ENCODE measurements at regions not wholly inside any gene's neighbourhood (a gene's known extent, or its start where the extent isn't known, plus 50 kb on each side); places are given as distances from the start of the nearest gene placed in this dataset.
"Not testable (repeated sequence)": the region's sequence is repeated elsewhere in the genome, so short reads cannot be mapped to it uniquely, and the experiment has no call there.

DNA sequence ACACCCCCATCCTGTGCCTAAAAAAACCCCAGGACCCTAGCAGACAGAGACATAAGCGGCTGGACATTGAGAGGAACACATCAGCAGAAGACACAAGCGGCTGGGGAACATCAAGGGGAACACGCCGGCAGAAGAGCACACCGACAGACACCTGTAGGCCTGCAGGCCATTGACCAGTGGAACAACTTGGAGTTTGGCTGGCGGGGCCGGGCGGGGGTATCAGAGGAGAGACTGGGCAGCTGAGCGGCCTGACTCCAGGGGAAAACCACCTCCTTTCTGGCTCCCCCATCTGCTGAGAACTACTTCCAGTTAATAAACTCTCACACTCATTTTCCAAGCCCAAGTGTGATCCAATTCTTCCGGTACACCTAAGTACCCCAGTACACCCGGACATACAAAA, 264.7 kb upstream of the ISX start:
- H3K27me3 ChIP-seq (ENCODE audit: control insufficient read depth, insufficient read depth, low read length) = no peaks in the 10 kb centered on the region
- DNase-seq = no peak
- no peak overlapping the region for H3K4me3 ChIP-seq (ENCODE audit: insufficient read depth, low read depth, low read length)
- no peaks in the 10 kb centered on the region; the same call in 1 of the 2 replicates for H3K36me3 ChIP-seq (replicated peaks; ENCODE audit: control insufficient read depth, insufficient read depth, low read length)

DNA sequence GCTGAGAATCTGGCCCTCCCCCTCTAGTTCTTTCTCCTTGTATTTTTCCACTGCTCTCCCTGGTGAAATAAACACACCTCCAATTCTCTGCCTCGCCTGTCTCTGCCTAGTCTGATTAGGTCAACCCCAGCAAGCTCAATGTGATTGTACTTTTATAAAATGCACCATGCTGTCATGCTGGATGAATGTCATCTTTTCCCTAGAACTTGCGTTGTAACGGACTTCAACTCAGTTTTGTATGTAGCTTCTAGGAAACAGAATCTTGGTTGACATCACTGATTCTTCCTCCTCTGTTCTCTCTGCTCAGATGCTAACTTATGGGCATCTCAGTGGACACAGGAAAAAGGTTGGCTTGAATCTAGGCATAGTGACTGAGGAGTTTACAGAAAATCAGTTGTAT, 261.9 kb upstream of the ISX start:
- Histone ChIP-seq H3K36me3 (replicated peaks; ENCODE audit: control insufficient read depth, insufficient read depth, low read length) (no peaks in the 10 kb centered on the region), H3K4me3 (ENCODE audit: insufficient read depth, low read depth, low read length) (no peak overlapping the region), H3K27me3 (ENCODE audit: control insufficient read depth, insufficient read depth, low read length) (no peaks in the 10 kb centered on the region)
- DNase-seq = no peak

GRCh38 chr22:34804604-34805003, 261.4 kb upstream of the ISX start:
- Histone ChIP-seq H3K27me3 (ENCODE audit: control insufficient read depth, insufficient read depth, low read length) (no peaks in the 10 kb centered on the region), H3K4me3 (ENCODE audit: insufficient read depth, low read depth, low read length) (no peak overlapping the region), H3K36me3 (replicated peaks; ENCODE audit: control insufficient read depth, insufficient read depth, low read length) (no peaks in the 10 kb centered on the region)
- peak; percentile 54 for DNase-seq

GRCh38 chr22:34805771-34806170, 260.2 kb upstream of the ISX start:
- H3K27me3 ChIP-seq (ENCODE audit: control insufficient read depth, insufficient read depth, low read length) = no peaks in the 10 kb centered on the region
- H3K36me3 ChIP-seq (replicated peaks; ENCODE audit: control insufficient read depth, insufficient read depth, low read length) = no peaks in the 10 kb centered on the region
- H3K4me3 ChIP-seq (ENCODE audit: insufficient read depth, low read depth, low read length) = no peak overlapping the region
- DNase-seq = no peak

DNA sequence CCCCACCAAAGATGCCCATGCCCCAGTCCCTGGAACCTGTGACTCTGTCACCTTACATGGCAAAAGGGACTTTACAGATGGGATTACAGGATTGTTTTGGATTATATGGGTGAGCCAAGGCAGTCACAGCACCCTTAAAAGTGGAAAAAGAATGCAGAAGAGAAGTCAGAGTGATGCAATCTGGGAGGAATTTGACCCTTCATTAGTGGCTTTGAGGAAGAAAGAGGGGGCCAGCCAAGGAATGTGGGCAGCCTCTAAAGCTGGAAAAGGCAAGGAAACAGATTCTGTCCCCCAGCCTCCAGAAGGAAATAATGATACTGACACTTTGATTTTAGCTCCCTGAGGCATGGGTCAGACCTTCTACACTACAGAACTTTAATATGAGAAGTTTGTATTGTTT, 257.3 kb upstream of the ISX start:
- H3K27me3 ChIP-seq (ENCODE audit: control insufficient read depth, insufficient read depth, low read length) = no peaks in the 10 kb centered on the region

GRCh38 chr22:34812631-34813030, 253.3 kb upstream of the ISX start:
- H3K36me3 ChIP-seq (replicated peaks; ENCODE audit: control insufficient read depth, insufficient read depth, low read length) = no peaks in the 10 kb centered on the region
- DNase-seq = no peak
- H3K4me3 ChIP-seq (ENCODE audit: insufficient read depth, low read depth, low read length) = no peak overlapping the region
- H3K27me3 ChIP-seq (ENCODE audit: control insufficient read depth, insufficient read depth, low read length) = no peaks in the 10 kb centered on the region

More for the DNA sequence above, 257.3 kb upstream of the ISX start:
- Histone ChIP-seq H3K4me3 (ENCODE audit: insufficient read depth, low read depth, low read length) (no peak overlapping the region), H3K36me3 (replicated peaks; ENCODE audit: control insufficient read depth, insufficient read depth, low read length) (no peaks in the 10 kb centered on the region)
- DNase-seq = no peak

DNA sequence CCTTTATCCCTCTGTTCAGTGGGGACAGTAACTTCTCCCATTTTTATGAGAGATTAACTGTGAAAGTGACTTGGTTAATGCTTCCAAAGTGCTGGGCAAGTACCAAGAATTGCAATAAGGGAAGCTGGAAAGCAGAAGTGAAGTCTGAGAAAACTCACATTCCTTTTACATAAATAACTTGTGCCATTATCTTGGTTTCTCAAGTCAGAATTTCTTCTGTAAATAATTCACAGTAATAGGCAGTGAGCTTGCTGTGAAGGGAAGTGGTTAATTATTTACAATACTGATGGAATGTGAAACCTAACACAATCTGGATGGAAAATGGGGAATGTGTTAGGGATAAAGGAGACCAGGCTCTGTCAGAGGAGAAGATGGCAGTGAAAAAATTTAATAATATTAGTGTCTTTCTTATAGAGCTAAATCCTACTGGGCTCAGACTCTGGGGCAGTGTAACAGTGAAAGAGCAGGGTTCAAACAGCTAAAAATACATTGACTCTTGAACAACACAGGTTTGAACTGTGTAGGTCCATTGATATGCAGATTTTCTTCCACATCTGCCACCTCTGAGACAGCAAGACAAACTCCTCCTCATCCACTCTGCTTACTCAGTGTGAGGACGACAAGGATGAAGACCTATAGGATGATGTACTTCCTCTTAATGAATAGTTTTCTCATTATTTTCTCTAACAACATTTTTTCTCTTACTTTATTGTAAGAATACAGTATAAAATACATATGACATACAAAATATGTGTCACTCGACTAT, 251.5 kb upstream of the ISX start:
- no peak for DNase-seq
- H3K4me3 ChIP-seq (ENCODE audit: insufficient read depth, low read depth, low read length) = no peak overlapping the region
- H3K36me3 ChIP-seq (replicated peaks; ENCODE audit: control insufficient read depth, insufficient read depth, low read length) = no peaks in the 10 kb centered on the region
- H3K27me3 ChIP-seq (ENCODE audit: control insufficient read depth, insufficient read depth, low read length) = no peaks in the 10 kb centered on the region

DNA sequence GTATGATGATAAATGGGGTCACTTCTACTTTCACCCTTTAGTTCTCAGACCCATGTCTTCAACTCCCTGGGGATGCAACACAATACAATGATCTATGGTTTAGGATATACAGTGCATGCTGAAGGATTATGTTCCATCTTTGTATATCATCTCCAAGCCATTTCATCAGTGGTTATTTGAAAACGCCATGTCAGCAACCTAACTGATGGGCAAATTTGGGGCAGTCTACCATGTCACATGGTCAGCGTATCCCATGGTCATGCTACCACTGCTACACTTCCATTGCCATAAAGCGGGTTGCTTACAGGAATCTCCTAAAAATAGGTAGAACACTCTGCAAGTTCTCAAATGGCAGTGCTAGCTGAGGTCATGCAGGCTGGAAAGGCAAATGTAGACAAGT, 236.5 kb upstream of the ISX start:
- no peak for DNase-seq
- no peaks in the 10 kb centered on the region for H3K36me3 ChIP-seq (replicated peaks; ENCODE audit: control insufficient read depth, insufficient read depth, low read length)
- H3K4me3 ChIP-seq (ENCODE audit: insufficient read depth, low read depth, low read length) = no peak overlapping the region
- no peaks in the 10 kb centered on the region for H3K27me3 ChIP-seq (ENCODE audit: control insufficient read depth, insufficient read depth, low read length)

GRCh38 chr22:34834059-34834458, 231.9 kb upstream of the ISX start:
- no peak for DNase-seq
- H3K36me3 ChIP-seq (replicated peaks; ENCODE audit: control insufficient read depth, insufficient read depth, low read length) = no peaks in the 10 kb centered on the region
- no peak overlapping the region for H3K4me3 ChIP-seq (ENCODE audit: insufficient read depth, low read depth, low read length)
- no peaks in the 10 kb centered on the region for H3K27me3 ChIP-seq (ENCODE audit: control insufficient read depth, insufficient read depth, low read length)

DNA sequence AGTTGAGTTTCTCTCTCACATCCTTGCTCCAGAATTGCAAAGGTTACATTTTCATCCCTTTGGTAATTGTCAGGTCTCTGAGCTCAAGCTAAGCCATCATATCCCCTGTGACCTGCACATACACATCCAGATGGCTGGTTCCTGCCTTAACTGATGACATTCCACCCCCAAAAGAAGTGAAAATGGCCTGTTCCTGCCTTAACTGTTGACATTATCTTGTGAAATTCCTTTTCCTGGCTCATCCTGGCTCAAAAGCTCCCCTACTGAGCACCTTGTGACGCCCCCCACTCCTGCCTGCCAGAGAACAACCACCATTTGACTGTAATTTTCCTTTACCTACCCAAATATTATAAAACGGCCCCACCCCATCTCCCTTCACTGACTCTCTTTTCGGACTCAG, 231.4 kb upstream of the ISX start:
- DNase-seq; H3K27me3 ChIP-seq (ENCODE audit: control insufficient read depth, insufficient read depth, low read length); H3K36me3 ChIP-seq (replicated peaks; ENCODE audit: control insufficient read depth, insufficient read depth, low read length); H3K4me3 ChIP-seq (ENCODE audit: insufficient read depth, low read depth, low read length): not testable (repeated sequence)

DNA sequence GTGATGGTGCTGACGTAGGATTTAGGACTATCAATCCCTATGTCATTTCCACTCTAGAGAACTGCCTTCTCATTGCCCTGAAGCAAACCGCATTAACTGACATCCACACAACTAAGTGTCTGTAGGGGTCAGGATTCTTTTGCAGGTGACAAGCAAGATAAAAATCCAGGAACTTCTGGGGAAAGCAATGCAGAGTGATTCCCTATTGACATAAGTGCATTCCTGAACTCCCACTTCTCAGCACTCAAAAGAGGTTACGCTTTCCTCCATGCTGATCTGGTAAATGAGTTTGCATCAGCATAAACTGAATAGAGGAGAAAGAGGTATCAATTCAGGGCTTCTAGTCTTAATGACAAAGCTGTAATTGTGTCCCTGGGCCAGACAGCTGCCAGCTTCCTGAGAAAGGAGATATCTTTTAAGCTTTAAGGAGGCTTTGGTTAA, 224.6 kb upstream of the ISX start:
- DNase-seq = peak; percentile 37
- Histone ChIP-seq H3K36me3 (replicated peaks; ENCODE audit: control insufficient read depth, insufficient read depth, low read length) (no peaks in the 10 kb centered on the region), H3K27me3 (ENCODE audit: control insufficient read depth, insufficient read depth, low read length) (no peaks in the 10 kb centered on the region), H3K4me3 (ENCODE audit: insufficient read depth, low read depth, low read length) (no peak overlapping the region)

DNA sequence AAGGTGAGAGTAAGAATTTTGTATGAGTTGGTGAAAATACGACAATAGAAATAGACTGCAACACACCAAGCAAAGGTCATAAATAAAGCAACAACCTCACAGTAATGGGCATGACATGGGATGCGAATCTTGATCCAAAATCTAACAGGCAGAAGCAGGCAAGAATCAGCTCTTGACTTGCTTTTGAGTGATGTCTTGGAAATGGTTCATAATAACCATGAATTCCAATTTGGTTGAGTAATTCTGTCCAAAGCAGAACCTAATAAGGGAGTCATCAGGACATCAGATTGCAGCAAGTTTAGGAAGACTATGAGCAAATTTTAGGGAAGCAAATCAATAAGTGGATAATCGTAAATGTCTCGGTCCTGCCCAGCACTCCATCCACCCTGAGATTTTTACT, 224.0 kb upstream of the ISX start:
- no peak for DNase-seq
- Histone ChIP-seq H3K27me3 (ENCODE audit: control insufficient read depth, insufficient read depth, low read length) (no peaks in the 10 kb centered on the region), H3K4me3 (ENCODE audit: insufficient read depth, low read depth, low read length) (no peak overlapping the region), H3K36me3 (replicated peaks; ENCODE audit: control insufficient read depth, insufficient read depth, low read length) (no peaks in the 10 kb centered on the region)

- Histone ChIP-seq H3K4me3 (ENCODE audit: insufficient read depth, low read depth, low read length) (no peak overlapping the region), H3K36me3 (replicated peaks; ENCODE audit: control insufficient read depth, insufficient read depth, low read length) (no peaks in the 10 kb centered on the region), H3K27me3 (ENCODE audit: control insufficient read depth, insufficient read depth, low read length) (no peaks in the 10 kb centered on the region)
- DNase-seq = no peak
These were observed 223.3 kb upstream of the ISX start for GRCh38 chr22:34842630-34843029.

DNA sequence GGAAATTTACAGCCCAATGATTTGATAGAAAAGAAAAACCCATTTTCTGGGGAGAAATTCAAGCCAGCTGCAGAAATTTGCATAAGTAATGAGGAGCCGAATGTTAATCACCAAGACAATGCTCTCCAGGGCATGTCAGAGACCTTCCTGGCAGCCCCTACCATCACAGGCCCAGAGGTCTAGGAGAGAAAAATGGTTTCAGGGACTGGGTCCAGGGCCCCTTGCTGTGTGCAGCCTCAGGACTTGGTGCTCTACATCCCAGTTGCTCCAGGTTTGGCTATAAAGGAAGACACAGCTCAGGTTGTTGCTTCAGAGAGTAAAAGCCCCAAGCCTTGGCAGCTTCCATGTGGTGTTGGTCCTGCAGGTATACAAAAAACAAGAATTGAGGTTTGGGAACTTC, 222.2 kb upstream of the ISX start:
- not testable (repeated sequence) for H3K36me3 ChIP-seq (replicated peaks; ENCODE audit: control insufficient read depth, insufficient read depth, low read length); H3K4me3 ChIP-seq (ENCODE audit: insufficient read depth, low read depth, low read length); DNase-seq; H3K27me3 ChIP-seq (ENCODE audit: control insufficient read depth, insufficient read depth, low read length)

DNA sequence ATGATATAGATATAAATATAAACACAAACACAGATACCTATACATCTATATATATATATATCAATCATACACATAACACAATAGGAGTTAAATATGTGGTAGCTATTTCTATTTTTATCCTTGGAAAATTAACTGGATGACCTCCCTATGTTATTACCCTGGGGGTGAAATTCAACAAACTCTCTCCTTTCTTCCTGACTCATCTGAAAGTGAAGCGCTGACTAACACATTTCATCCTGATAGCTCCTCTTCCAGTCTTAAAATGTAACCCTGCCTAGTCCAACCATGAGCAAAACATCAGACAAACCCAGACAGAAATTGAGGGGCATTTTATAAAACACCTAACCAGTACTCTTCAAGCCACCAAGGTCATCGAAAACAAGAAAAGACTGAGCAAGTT, 220.6 kb upstream of the ISX start:
- no peak overlapping the region for H3K4me3 ChIP-seq (ENCODE audit: insufficient read depth, low read depth, low read length)
- no peaks in the 10 kb centered on the region for H3K27me3 ChIP-seq (ENCODE audit: control insufficient read depth, insufficient read depth, low read length)
- no peaks in the 10 kb centered on the region for H3K36me3 ChIP-seq (replicated peaks; ENCODE audit: control insufficient read depth, insufficient read depth, low read length)
- DNase-seq = no peak

- H3K36me3 ChIP-seq (replicated peaks; ENCODE audit: control insufficient read depth, insufficient read depth, low read length) = no peaks in the 10 kb centered on the region
- no peaks in the 10 kb centered on the region for H3K27me3 ChIP-seq (ENCODE audit: control insufficient read depth, insufficient read depth, low read length)
- no peak overlapping the region for H3K4me3 ChIP-seq (ENCODE audit: insufficient read depth, low read depth, low read length)
- no peak for DNase-seq
These were observed 218.9 kb upstream of the ISX start for GRCh38 chr22:34847072-34847471.

All from H7 (cell line).